ENCODE measurements at regions not wholly inside any gene's neighbourhood (a gene's known extent, or its start where the extent isn't known, plus 50 kb on each side); places are given as distances from the start of the nearest gene placed in this dataset.

DNA sequence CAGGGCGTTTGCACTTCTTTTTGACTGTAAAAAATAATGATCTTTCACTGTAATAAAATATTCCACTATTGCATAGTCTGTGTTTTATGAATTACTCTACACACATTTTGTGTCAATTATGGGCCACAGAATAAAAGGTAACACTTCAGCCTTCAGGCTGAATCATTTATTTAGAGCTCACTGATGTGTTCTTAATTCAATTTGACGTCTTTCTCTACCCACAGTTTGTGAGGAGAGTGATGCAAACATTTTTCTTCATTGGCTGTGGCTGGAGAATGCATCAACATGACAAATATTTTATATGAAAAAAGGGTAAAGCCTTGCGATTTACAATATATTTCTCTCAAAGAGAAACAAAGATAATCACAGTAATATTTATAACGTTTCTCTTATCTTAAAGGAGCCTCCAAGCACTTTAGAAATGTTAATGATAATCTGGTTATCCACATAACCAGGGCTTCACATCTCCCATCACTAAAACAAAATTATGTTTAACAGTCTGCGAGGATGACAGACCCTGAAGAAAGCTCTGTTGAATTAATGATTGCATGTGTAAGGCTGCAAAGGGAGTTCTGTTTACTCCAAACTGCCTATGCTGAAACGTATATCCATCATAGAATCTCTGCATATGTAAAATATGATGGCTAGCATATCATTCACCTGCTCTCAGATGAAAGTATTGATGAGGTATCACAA, 951.3 kb downstream of the ZPLD1 start:
- DNase-seq = no peak

DNA sequence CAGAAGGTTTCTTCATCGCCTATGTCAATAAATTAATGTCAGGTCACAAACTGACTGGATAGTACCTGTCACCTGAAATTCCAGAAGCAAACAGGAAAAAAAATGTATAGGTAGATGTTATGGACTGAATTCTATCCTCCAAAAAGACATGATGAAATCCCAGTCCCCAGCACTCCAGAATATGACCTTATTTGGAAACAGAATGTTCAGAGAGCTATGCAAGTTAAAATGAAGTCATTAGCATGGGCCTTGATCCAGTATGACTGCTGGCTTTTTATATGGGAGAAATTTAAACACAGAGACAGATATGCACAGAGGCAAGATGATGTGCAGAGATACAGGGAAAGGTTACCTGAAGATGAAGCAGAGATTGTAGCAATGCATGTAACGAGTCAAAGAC, 953.4 kb downstream of the ZPLD1 start:
- DNase-seq = no peak

DNA sequence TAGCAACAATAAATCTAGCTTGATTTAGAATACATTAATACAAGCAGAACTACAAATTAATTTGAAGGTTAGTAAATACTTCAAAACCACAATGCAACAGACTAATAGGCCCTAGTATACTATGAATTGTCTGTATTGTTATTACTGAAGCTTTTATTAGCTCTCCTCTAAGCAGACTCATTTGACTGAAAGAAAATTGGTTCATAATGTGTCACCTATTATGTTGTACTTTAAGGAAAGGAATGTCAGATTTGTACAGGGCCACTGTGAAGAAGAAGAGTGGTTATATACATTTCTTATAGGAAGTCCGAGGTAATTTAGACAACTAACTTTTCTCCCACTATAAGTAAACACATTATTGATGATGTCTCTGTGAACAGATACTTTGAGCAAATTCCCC, 954.5 kb downstream of the ZPLD1 start:
- no peak for DNase-seq

DNA sequence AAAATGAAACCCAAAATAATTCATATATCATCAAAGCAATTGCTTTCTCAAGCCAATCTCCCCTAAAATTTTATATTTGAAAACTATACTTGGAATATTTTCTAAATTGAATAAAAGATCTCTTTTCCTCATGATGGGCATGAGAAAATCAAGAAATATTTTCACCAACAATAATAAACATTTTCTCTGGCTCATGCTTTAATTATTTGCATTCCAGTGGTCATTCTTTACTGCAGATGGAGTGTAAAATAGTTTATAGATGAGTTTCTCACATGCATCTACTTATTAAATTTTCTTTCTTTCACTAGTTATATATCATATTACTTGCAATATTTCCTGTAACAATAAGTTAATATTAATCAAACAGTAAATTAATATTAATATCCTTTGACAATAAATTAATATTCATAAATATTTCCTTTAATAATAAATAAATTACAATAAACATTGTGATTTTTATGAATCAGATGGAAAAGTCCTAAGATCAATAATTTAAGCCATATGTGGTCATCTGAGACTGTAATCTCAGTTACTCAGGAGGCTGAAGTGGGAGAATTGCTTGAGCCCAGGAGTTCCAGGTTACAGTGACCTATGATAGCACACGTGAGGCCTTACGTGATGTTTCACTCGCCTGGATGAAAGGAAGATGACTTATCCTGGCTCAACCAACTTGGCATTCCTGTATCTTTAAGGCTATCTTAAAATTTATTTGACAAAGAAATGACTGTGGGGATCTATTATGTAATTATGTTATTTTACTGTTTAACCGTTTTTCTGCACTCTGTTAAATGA, 958.8 kb downstream of the ZPLD1 start:
- DNase-seq = no peak

DNA sequence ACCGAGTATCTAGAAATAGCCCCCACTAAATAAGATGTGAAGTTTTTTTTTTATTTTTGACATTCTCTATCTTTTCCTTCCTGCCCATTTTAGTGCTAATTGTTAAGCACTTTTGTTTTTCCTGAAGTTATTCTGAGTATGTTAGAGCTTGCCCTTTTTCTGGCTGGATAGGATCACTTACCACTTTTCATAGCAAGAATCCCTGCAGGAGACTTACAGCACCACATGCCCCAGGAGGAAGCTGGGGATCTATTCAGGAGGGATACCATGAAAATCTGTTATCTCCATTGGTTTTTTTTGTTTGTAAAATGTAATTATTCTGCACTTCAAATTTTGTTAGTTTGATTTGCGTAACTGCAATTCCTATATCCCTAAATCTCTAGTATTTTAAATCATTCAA, 968.4 kb downstream of the ZPLD1 start:
- no peak for DNase-seq

DNA sequence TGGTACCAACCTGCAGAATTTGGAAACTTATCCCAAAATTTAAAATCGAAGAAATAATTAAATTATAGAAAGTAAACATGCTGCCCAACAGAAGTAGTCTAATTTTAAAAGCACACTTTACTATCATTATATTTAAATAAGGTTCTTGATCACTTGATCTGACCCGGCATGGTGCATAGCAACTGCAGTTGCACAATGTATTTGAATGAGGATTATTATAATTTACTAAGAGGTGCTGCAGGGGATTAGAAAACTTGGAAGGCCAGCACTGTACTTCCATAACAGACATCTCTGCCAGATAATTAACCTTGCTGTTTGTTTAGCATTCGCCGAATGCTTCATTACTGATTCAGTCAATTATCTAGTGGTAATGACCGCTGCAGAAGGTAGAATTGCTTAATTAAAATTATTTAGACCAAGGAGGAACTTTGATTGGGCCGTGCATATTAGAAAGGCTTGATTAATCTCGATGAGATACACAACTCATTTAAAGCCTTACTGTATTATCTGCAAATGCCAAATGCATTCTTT, 971.6 kb downstream of the ZPLD1 start:
- DNase-seq = no peak

DNA sequence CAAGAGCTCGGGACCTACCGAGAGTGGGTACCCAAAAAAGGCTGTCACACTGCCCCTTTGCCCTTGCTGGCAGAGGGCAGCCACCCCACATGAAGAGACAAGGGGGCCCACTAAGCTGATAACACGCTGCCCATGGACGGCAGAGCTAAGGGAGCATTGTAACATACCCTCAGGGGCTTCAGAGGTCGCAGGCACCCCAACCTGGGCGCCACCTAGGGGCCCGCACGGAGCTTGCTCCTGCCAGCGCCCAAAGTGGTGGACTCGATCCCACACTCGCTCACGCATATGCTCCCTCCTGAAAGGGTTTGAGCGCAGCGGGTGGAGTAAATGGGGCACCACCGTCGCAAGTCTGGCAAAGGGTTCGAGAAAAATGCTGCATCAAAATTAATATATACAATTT, 975.4 kb downstream of the ZPLD1 start:
- no peak for DNase-seq

DNA sequence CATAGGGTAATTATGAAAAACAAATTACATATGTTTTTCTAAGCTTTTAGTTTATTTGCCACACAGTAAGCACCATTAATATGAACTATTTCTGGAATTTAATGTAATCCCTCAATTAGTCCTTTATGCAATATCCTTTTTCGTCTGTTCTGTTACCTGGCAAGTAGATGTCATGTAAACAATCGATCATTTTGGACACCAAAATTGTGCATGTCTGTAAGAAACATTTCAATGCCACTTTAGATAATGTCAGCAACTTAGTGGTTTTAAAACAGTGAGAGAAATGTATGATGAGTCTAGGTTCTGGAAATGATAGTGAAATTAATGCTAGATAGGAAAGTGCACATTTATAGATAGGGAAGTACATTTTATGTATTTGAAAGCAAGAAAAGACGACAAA, 986.6 kb downstream of the ZPLD1 start:
- no peak for DNase-seq

DNA sequence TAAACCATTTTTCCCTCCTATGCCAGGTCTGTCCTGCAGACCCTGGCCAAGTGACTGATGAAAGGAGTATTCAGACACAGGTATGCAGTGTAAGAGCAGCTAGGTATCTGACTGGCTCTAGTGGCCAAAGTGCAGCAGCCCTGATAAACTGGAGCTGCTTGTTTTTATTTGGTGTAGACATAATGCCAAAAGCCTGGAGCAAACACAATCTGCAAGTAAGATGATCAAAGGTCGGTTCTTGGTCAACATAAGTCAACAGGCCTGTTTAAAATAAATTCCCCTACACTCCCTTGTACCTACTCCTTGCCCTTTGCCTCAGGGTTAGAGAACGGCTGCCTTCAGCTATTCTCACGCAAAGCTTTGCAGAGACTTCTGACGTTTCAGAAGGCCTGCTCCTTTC, 1003.1 kb downstream of the ZPLD1 start:
- DNase-seq = no peak

DNA sequence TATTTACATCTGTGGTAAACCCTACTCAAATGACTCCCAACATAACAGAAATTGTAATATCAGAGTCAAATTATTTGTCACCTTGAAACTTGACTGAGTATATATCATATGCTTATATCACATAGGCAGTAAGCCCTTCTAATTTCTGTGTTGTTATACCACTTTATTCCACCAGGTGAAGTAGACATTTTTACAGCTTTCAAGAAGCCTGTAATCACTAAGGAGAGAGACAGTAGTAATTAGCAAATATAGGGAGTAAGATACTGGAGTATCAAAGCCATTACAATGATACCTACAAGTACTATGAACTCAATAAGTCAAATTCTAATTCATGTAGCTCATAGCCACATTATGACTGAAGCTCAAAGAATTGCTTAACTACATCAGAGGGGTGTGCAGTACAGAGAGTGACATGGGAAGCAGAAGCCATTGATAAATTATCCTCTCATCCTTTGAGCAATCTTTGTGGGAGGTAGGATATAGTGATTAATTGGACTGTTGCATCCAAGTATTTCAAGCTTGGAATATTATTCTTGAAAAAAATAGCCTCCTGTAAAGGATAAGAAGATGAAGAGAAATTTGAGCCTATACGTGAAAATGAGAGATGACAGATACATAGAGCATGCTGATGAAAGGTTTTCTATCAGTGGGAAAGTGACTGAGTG, 1005.9 kb downstream of the ZPLD1 start:
- no peak for DNase-seq

DNA sequence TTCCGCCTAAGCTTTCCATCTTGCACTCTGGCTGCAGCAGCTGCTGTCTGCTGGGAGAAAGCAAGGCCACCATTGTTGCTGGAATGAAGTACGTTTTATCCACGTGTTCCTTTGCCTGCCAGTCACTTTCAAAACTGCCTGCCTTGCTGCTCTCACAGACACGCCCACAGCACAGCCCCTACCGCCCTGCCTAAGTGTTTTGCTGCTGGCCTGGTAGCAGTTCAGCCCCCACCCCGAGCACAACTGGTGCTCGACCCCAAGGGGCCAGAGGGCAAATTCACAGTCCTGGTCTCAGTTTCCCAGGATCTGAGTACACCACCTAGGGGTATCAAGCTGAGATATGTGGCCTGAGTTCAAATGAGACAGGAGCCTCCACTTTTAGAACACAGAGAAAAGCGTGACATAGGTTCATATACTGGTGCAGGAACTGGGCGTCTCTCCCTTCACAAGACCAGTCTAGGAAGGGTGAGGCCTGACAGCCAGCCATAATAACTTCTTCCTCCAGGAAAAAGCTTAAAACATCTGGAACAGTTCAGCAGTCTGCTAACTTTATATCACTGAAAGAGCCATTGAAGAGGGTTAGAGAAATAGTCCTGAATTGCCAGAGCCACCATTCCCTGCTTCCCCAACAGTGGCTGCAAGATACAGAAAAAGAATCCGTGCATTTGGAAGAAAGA, 1012.3 kb downstream of the ZPLD1 start:
- no peak for DNase-seq

DNA sequence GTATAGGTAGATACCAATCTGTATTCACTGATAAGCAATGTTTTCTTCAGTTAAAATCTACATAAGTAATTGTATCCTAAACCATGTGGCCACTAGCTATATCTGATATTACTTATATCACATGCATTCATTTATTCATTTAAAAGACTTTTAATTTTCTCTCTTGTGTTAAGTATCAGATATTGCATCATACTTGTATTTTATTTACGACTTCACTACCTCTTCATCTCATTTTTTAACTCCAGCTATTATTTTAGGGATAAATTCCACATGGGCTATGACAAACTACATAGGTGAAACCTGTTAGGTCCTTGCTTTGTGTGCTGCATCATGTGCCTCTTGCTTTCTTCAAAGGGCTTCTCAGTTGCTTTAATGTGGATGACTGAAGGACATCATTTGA, 1018.3 kb downstream of the ZPLD1 start:
- no peak for DNase-seq

DNA sequence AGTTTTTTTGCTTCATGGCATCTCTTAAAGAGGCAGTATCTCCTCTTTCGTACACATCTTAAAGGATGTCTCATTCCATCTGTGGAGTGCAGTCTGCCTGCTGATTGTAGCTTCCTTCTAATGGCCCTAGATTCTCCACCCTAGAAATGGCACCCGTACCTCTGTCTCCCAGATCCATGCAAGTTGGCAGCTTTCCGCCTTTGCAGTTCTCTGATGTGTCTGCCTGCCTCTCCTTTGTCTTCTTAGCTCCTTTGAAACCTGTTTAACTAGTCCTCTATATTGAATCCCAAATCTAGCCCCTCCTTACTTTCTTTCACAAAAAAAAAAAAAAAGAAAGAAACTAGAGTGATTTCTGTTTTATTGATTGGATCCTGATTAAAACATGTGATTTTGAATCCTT, 1025.0 kb downstream of the ZPLD1 start:
- no peak for DNase-seq

DNA sequence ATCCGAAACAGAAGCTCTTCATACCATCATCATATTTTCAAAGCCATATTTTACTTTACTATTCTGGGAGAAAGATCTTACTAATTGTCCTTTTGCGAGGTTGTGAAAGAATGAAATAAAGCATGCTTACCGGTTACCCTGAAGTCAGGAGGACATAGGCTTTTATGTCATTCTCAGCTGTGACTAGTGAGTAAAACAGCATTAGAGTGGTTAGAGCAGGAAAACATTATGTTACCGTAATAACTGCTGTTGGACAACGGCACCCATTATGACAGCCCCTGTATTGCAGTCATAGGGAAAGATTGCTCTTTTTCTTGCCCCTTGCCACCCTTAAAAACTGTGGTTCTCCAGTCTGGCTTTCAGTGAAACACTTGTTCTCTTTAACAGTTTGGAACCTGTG, 1035.7 kb downstream of the ZPLD1 start:
- DNase-seq = no peak

DNA sequence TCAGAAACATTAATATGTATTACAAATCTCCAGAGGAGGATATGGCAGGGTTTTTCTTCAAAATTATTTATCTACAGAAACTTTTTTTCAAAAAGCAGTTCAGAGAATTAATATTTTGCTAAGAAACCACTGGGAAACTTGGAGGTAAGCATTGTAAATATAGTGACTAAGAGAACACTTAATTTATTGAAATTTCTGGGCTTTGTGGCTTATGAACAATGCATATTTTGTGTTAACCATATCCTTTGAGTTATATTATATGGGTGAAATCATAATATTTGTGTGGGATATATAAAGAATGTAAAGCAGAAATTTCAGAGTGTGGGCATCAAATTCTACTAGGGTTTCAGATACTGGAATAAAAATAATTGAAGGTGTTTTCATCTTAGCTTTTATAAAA, 1059.2 kb downstream of the ZPLD1 start:
- no peak for DNase-seq

DNA sequence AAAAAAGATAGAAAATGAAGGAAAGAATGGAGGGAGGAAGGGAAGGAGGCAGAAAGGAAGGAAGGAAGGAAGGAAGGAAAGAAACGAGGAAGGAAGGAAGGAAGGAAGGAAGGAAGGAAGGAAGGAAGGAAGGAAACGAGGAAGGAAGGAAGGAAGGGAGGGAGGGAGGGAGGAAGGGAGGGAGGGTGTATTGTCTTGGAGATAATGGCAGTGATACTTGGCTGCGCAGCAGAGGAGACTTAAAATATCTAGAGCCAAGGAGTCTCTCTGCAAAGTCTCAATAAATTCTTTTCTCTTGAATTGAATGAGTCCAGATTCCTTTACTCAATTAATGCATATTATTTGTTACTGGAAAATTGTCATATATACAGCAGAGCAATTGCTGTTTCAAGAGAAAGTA, 1059.7 kb downstream of the ZPLD1 start:
- no peak for DNase-seq

DNA sequence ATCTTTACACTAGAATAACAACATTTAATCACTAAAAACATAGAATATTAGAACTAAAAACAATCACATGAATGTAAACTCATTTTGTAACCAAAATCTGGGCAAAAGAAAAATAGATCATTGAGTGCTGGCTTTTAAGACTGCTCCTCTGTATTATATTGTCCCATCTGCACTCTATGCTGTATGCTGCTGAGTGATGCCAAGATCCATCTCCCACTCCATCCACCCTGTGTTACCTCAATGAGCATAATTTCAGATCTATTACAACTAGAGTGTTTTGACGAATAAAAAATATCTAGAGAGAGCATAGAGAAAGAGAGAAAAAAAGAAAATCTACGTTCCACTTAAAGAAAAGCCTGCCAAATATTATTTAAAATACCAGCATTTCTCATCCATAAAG, 1060.4 kb downstream of the ZPLD1 start:
- no peak for DNase-seq

DNA sequence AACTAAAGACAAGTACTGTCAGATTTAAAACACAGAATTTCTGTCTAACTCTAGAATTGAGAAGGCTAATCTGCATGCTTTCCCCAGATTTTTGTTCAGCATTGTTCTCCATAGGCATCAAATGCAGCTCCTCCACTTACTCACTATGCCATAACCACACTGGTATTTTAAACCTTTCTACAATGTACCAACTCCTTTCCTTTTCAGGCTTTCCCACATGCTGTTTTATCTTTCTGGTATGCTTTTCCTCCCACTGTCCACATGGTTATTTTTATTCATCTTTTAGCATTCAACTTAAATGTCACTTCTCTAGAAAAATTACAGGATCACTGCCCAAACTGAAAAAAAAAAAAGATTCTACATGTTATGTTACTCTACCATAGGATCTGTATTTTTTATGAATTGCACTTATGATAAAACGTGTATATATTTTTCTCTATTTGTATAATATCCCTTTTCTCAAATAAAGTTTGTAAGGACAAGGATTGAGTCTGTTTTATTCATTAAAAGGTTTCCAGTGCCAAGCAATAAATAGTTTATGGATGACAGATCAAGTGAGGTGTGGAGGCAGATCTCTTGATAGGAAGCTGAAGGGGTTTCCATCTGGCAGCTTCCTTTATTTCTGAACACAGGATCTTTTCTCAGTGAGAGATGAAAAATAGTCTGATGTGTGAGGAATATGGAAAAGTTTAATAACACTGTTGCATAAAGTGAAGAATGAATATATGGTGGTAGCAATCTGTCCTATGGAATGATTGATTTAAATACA, 1064.5 kb downstream of the ZPLD1 start:
- DNase-seq = no peak

DNA sequence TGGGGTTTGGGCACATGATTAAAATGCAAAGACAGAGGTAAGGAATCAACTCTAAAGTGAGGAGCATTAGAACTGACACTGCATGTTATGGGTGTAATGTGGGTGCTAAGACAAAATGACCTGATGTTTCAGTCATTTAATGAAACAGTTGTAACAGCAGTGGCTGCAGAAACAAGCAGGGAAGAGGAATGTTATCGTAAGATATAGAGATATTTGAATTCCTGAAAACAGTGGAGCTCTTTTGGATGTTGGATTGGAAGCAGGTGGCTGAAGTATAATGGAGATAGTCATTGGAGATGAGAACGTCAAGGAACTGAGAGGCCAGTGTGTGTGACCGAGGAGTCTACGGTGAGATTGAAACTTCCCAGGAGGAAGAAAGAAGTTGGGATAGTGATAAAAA, 1065.2 kb downstream of the ZPLD1 start:
- no peak for DNase-seq

DNA sequence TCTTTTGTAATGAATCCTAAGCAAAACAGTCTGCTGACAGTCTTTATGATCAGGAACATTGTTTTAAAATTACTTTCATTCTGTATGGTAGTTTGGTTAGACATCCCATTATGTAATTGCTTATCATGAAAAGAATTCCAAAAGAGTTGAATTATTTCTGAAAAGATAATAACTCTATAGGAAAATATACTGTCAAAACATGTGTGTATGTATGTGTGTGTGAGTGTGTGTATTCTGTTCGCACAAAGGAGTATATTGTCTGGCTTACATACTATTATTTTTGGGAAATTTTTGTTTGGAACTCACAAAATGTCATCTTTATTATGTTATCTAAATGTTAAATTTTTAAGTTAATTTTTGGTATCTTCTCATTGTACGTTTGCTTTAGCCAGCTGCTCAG, 1075.9 kb downstream of the ZPLD1 start:
- DNase-seq = no peak

DNA sequence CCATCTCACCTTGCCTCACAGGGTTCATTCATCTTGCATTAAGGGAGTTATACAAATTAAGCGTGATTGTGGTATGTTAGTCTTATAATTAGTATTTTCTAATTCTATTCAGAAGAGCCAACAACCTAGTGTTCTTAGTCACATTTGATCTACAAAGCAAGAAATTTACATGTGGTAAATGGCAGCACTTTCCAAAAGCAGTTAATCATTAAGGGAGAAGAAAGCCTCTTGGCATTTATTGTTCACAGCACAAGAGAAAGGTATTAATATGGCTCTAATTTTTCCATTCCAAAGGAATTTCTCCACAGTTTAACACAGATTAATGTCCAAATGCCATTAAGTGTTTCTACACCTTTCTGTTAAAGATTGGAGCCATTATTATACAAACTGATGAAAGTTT, 1077.1 kb downstream of the ZPLD1 start:
- DNase-seq = no peak

DNA sequence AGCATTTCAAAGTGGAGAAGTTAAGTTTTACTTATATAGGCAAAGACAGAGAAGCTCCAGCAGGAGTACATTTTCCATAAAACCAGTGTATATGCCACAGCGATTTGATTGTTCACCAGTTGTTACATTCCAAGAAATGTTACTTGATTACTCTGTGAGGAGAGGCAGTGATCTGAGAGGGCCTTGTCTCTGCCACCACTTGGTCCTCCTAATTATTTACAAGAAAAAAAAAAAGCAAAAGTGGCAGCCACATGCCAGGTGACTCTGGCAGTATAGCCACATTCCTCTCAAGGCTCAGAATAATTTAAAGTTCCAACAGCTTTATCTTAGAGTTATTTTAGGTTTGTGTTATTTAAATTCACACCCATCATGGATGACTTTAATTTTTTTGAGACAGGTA, 1077.8 kb downstream of the ZPLD1 start:
- DNase-seq = no peak

DNA sequence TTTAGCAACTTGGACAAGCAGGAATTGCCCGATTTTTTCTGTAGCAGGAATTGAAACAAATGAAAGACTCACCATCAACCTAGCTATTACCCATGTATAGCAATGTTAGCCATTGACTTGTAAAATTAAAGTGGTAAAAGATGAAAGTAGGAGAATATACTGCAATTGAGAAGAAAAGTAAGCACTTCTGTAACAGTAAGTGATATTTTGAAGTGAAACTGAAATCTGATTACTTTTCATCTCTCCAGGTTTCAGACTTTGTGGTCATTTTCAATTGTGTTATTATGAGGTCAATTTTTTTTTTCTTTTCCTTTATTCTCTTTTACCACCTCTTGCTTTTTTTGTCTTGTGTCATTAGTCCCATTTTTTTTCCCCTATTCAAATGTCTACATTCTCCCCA, 1078.2 kb downstream of the ZPLD1 start:
- DNase-seq = no peak

Measured in GOT3 (cell line).